HG03571 (cell line): ENCODE measurements at regions not wholly inside any gene's neighbourhood (a gene's known extent, or its start where the extent isn't known, plus 50 kb on each side); places are given as distances from the start of the nearest gene placed in this dataset.

ENCODE experiments used
- ATAC-seq: cut with Tn5 transposase; IDR thresholded peaks from one replicate; pipeline ENCODE4 v1.9.1; 2021; ENCODE audit not compliant: unreplicated experiment

- ATAC-seq = no peak
These were observed 207.0 kb upstream of the CCDC68 start for GRCh38 chr18:55166260-55166598.

GRCh38 chr18:55163550-55163949 is 204.3 kb upstream of the CCDC68 start:
- no peak for ATAC-seq

GRCh38 chr18:55161916-55162315 is 202.7 kb upstream of the CCDC68 start:
- no peak for ATAC-seq

- ATAC-seq = no peak
These were observed 199.8 kb upstream of the CCDC68 start for GRCh38 chr18:55159027-55159426.

- no peak for ATAC-seq
These were observed 199.3 kb upstream of the CCDC68 start for GRCh38 chr18:55158570-55158969.

GRCh38 chr18:55153346-55153745 is 194.1 kb upstream of the CCDC68 start:
- no peak for ATAC-seq

GRCh38 chr18:55152801-55153200 is 193.5 kb upstream of the CCDC68 start:
- no peak for ATAC-seq

- no peak for ATAC-seq
These were observed 190.7 kb upstream of the CCDC68 start for GRCh38 chr18:55149994-55150393.

- ATAC-seq = no peak
These were observed 188.5 kb upstream of the CCDC68 start for GRCh38 chr18:55147791-55148190.

- no peak for ATAC-seq
These were observed 185.1 kb upstream of the CCDC68 start for GRCh38 chr18:55144193-55144930.

GRCh38 chr18:55142410-55142809 is 183.1 kb upstream of the CCDC68 start:
- ATAC-seq = no peak

GRCh38 chr18:55141318-55141717 is 182.1 kb upstream of the CCDC68 start:
- no peak for ATAC-seq

- no peak for ATAC-seq
These were observed 180.6 kb upstream of the CCDC68 start for GRCh38 chr18:55139836-55140235.

- ATAC-seq = no peak
These were observed 180.0 kb upstream of the CCDC68 start for GRCh38 chr18:55139307-55139706.

- no peak for ATAC-seq
These were observed 179.1 kb upstream of the CCDC68 start for GRCh38 chr18:55138401-55138800.

GRCh38 chr18:55137602-55138001 is 178.3 kb upstream of the CCDC68 start:
- ATAC-seq = no peak

GRCh38 chr18:55136864-55137263 is 177.6 kb upstream of the CCDC68 start:
- ATAC-seq = no peak

- ATAC-seq = no peak
These were observed 177.0 kb upstream of the CCDC68 start for GRCh38 chr18:55136258-55136657.

GRCh38 chr18:55133378-55133777 is 174.1 kb upstream of the CCDC68 start:
- no peak for ATAC-seq

GRCh38 chr18:55128437-55128836 is 169.2 kb upstream of the CCDC68 start:
- ATAC-seq = no peak

- ATAC-seq = no peak
These were observed 165.0 kb upstream of the CCDC68 start for GRCh38 chr18:55124078-55124763.

GRCh38 chr18:55123361-55123760 is 164.1 kb upstream of the CCDC68 start:
- no peak for ATAC-seq
